Lower leg skin (tissue), 4 donors: ENCODE measurements at regions not wholly inside any gene's neighbourhood (a gene's known extent, or its start where the extent isn't known, plus 50 kb on each side); places are given as distances from the start of the nearest gene placed in this dataset.
"Not testable (repeated sequence)": the region's sequence is repeated elsewhere in the genome, so short reads cannot be mapped to it uniquely, and the experiment has no call there.

Experiments used
- DNase-seq, 2 donors: peaks; one replicate each; pipeline ENCODE4 v3.0.0-alpha.2; 2019; ENCODE audit warnings: low spot score in 2 of 2
- H3K4me3 ChIP-seq: fragments of 200-600 bp; sonication (generic); 2 replicates; pipeline ENCODE4 v1.5.1; 2017; ENCODE audit warnings: mild to moderate bottlenecking, low read depth; ENCODE audit not compliant: poor library complexity, severe bottlenecking
- POLR2A ChIP-seq, 2 donors: fragments of 450-650 bp; IDR thresholded peaks; one replicate each; pipeline ENCODE4 v1.6.1; 2016 to 2017; ENCODE audit warnings: antibody characterized with exemption in 2 of 2, mild to moderate bottlenecking in 1 of 2, moderate library complexity in 1 of 2
- WGBS, 2 donors: methylation state at CpG; one replicate each; pipeline ENCODE4 v1.1.5; 2018; 5-methylcytosine and 5-hydroxymethylcytosine counted together
- intact Hi-C: fragments of 100-400 bp; cut with DNase I; formaldehyde crosslinking; loops from one replicate; pipeline ENCODE4 v1.15.0; 2023; ENCODE audit warnings: low total_unique reads
- TF ChIP-seq, protein P1 (sequence below), 3 donors: fragments of 450-650 bp; IDR thresholded peaks; one replicate each; pipeline ENCODE4 v1.5.1; 2016; ENCODE audit warnings: antibody characterized with exemption in 3 of 3, mild to moderate bottlenecking in 3 of 3, moderate library complexity in 2 of 3

DNA sequence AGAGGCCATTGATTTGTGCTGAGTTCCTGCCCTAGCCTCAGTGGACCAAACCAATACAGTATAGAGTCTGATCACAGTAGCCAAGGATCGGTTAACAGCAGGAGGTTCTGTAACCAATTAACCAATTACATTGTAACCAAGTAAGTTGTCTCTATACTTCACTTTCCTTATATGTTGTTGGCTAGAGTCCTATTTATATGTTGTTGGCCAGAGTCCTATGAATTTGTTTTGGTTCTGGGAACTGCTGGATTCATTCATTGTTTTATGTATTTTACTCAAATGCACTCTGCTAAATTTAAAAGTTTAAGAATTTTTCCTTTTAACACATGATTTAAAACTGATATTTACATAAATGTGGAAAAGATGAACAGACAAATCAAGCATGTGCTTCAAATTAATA, 597.4 kb upstream of the HS3ST5 start:
- WGBS, 2 donors: 67 to 68% methylated on average over 1 of the region's 1 CpG
- intact Hi-C loops: no loop called here
- DNase-seq: no peak
- H3K4me3 ChIP-seq: no peak overlapping the region
- TF ChIP-seq POLR2A (IDR thresholded peaks at IDR 0.05): no peak
- TF ChIP-seq, protein P1, sequence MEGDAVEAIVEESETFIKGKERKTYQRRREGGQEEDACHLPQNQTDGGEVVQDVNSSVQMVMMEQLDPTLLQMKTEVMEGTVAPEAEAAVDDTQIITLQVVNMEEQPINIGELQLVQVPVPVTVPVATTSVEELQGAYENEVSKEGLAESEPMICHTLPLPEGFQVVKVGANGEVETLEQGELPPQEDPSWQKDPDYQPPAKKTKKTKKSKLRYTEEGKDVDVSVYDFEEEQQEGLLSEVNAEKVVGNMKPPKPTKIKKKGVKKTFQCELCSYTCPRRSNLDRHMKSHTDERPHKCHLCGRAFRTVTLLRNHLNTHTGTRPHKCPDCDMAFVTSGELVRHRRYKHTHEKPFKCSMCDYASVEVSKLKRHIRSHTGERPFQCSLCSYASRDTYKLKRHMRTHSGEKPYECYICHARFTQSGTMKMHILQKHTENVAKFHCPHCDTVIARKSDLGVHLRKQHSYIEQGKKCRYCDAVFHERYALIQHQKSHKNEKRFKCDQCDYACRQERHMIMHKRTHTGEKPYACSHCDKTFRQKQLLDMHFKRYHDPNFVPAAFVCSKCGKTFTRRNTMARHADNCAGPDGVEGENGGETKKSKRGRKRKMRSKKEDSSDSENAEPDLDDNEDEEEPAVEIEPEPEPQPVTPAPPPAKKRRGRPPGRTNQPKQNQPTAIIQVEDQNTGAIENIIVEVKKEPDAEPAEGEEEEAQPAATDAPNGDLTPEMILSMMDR (IDR thresholded peaks at IDR 0.05): no peak

DNA sequence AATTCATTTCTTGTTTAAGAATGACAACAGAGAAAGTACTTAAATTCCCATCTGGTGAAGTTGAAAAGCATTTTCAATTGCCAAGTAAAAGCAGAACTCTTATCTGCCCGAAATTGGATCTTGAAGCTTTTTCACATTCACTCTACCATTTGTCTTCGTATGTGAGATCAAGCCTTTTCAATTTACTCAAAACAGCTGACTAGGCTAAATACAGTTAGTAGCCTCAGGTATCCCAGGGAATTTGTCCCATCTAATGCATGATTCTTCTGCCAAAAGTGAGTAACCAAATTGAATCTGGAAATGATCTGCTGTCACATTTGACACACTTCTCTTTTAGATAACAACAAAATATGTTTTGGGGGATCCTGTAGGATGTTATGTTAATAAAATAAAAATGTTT, 596.8 kb upstream of the HS3ST5 start:
- intact Hi-C loops: no loop called here
- DNase-seq: no peak

DNA sequence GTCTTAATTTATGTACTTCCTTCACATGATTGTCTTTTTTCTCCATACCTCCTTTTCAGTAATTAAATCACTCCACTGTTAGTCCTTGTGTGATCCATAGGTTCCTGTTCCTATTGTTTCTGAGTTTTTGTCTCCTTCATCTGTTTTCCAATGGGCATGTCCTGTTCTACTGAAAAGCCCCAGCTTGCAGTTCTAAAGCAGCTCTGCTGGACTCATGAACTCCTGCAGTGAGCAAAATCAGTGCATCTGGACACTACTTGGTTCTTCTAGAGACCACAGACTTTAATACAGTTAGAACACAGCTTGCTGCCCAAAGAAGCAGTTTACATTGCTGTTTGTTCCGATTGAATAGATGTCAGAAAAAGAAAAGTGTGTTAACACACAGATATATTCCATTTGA, 593.3 kb upstream of the HS3ST5 start:
- intact Hi-C loops: no loop called here
- 80 to 81% methylated on average over 1 of the region's 1 CpG for WGBS, 2 donors
- no peak overlapping the region for H3K4me3 ChIP-seq
- TF ChIP-seq POLR2A (IDR thresholded peaks at IDR 0.05): no peak
- TF ChIP-seq, protein P1 (IDR thresholded peaks at IDR 0.05): no peak
- DNase-seq: no peak

More for the DNA sequence above, 596.8 kb upstream of the HS3ST5 start:
- no peak overlapping the region for H3K4me3 ChIP-seq
- WGBS, 2 donors: 41 to 56% methylated on average over 2 of the region's 2 CpGs
- no peak for TF ChIP-seq POLR2A (IDR thresholded peaks at IDR 0.05)
- TF ChIP-seq, protein P1 (IDR thresholded peaks at IDR 0.05): no peak

DNA sequence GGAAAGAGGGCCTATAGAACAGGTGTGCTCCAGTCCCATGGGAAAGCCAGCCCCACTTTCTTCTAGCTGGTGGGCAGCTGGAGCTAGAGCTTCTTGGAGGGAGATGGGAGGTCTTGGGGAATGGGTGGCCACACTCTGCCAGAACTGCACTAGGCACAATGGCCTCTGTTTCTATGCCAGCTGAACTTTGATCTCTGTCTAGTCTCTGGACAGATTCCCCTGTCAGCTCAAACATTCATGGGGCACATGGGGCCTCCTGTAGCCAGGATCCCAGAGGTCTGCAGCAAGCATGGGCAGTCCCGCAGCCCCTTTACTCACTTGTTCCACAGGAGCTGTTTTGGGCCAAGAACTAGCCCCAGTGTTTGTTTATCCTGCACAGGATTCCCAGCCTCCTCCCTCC, 591.3 kb upstream of the HS3ST5 start:
- intact Hi-C loops: no loop called here
- no peak for DNase-seq
- WGBS, 2 donors: 83 to 93% methylated on average over 1 of the region's 1 CpG

DNA sequence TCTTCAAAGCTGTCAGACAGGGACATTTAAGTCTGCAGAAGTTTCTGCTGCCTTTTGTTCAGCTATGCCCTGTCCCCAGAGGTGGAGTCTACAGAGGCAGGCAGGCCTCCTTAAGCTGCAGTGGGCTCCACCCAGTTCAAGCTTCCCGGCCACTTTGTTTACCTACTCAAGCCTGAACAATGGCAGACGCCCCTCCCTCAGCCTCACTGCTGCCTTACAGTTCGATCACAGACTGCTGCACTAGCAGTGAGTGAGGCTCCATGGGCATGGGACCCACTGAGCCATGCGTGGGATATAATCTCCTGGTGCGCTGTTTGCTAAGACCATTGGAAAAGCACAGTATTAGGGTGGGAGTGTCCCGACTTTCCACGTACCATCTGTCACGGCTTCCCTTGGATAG, 585.9 kb upstream of the HS3ST5 start:
- DNase-seq, H3K4me3 ChIP-seq, intact Hi-C loops: not testable (repeated sequence)
- 83 to 89% methylated on average over 7 of the region's 8 CpGs for WGBS, 2 donors

More for the DNA sequence above, 591.3 kb upstream of the HS3ST5 start:
- TF ChIP-seq POLR2A (IDR thresholded peaks at IDR 0.05): no peak
- TF ChIP-seq, protein P1 (IDR thresholded peaks at IDR 0.05): no peak
- H3K4me3 ChIP-seq: no peak overlapping the region

DNA sequence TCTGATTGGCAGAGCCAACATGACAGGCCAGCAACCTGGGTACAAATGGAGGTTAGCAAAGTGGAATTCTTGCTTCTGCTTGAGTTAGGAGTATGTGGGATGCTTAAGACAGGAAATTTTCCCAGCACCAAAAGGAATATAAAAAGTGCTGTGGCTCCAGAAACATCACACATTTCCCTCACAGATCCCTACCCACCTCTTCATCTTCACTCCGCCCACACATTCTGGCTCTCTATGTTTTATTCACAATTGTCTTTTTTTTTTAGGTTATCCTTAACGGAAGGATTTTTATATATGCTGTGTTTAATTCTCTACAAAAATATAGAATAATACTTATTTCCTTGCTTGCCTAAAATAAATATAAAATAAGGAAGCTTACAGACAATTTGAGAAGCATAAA, 563.3 kb upstream of the HS3ST5 start:
- intact Hi-C loops: no loop called here
- no peak for DNase-seq
- no peak overlapping the region for H3K4me3 ChIP-seq
- WGBS, 2 donors: 70 to 81% methylated on average over 2 of the region's 2 CpGs
- TF ChIP-seq POLR2A (IDR thresholded peaks at IDR 0.05): no peak
- TF ChIP-seq, protein P1 (IDR thresholded peaks at IDR 0.05): no peak
